HepG2 (cell line): ENCODE measurements at regions not wholly inside any gene's neighbourhood (a gene's known extent, or its start where the extent isn't known, plus 50 kb on each side); places are given as distances from the start of the nearest gene placed in this dataset.
"Not testable (repeated sequence)": the region's sequence is repeated elsewhere in the genome, so short reads cannot be mapped to it uniquely, and the experiment has no call there.

Source experiments
- RAD21 ChIP-seq: fragments of 450-650 bp; formaldehyde crosslinking; IDR thresholded peaks from 2 replicates; pipeline ENCODE4 v1.5.0; 2020; ENCODE audit warnings: mild to moderate bottlenecking
- SMAD1 ChIP-seq: sonication (generic); formaldehyde crosslinking; IDR thresholded peaks from 2 replicates; pipeline ENCODE4 v1.4.0; 2020; ENCODE audit warnings: missing genetic modification reagents, low read depth, mild to moderate bottlenecking, borderline replicate concordance
- SMAD3 ChIP-seq: sonication (generic); formaldehyde crosslinking; IDR thresholded peaks from 2 replicates; pipeline ENCODE4 v1.4.0; 2020; ENCODE audit warnings: missing genetic modification reagents
- TAF1 ChIP-seq: sonication (generic); formaldehyde crosslinking; IDR thresholded peaks from 2 replicates; pipeline ENCODE4 v1.4.0; 2020; ENCODE audit warnings: missing genetic modification reagents
- ZNF251 ChIP-seq: sonication (generic); formaldehyde crosslinking; IDR thresholded peaks from 2 replicates; pipeline ENCODE4 v1.9.0; 2021; ENCODE audit warnings: mild to moderate bottlenecking, missing genetic modification reagents
- ZNF382 ChIP-seq: sonication (generic); formaldehyde crosslinking; IDR thresholded peaks from 2 replicates; pipeline ENCODE4 v1.5.0; 2020; ENCODE audit warnings: missing genetic modification reagents, mild to moderate bottlenecking, borderline replicate concordance
- ZNF567 ChIP-seq: sonication (generic); formaldehyde crosslinking; IDR thresholded peaks from 2 replicates; pipeline ENCODE4 v1.8.1; 2023; ENCODE audit warnings: mild to moderate bottlenecking, missing genetic modification reagents, borderline replicate concordance
- TF ChIP-seq, protein P1 (sequence below): sonication (generic); formaldehyde crosslinking; IDR thresholded peaks from 2 replicates; pipeline ENCODE4 v1.5.0; 2020; ENCODE audit warnings: mild to moderate bottlenecking, missing genetic modification reagents, moderate library complexity
- TF ChIP-seq, protein P2 (sequence below): sonication (generic); formaldehyde crosslinking; IDR thresholded peaks from 2 replicates; pipeline ENCODE4 v1.5.1; 2020; ENCODE audit warnings: mild to moderate bottlenecking, missing genetic modification reagents

- TF ChIP-seq SMAD1 (CRISPR knock-in tag); SMAD3 (CRISPR knock-in tag); ZNF251 (CRISPR knock-in tag); ZNF567 (CRISPR knock-in tag); RAD21 (CRISPR knock-in tag); TAF1; ZNF382 (CRISPR knock-in tag): not testable (repeated sequence)
- TF ChIP-seq, protein P1, sequence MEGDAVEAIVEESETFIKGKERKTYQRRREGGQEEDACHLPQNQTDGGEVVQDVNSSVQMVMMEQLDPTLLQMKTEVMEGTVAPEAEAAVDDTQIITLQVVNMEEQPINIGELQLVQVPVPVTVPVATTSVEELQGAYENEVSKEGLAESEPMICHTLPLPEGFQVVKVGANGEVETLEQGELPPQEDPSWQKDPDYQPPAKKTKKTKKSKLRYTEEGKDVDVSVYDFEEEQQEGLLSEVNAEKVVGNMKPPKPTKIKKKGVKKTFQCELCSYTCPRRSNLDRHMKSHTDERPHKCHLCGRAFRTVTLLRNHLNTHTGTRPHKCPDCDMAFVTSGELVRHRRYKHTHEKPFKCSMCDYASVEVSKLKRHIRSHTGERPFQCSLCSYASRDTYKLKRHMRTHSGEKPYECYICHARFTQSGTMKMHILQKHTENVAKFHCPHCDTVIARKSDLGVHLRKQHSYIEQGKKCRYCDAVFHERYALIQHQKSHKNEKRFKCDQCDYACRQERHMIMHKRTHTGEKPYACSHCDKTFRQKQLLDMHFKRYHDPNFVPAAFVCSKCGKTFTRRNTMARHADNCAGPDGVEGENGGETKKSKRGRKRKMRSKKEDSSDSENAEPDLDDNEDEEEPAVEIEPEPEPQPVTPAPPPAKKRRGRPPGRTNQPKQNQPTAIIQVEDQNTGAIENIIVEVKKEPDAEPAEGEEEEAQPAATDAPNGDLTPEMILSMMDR, result not testable (repeated sequence)
- TF ChIP-seq, protein P2, sequence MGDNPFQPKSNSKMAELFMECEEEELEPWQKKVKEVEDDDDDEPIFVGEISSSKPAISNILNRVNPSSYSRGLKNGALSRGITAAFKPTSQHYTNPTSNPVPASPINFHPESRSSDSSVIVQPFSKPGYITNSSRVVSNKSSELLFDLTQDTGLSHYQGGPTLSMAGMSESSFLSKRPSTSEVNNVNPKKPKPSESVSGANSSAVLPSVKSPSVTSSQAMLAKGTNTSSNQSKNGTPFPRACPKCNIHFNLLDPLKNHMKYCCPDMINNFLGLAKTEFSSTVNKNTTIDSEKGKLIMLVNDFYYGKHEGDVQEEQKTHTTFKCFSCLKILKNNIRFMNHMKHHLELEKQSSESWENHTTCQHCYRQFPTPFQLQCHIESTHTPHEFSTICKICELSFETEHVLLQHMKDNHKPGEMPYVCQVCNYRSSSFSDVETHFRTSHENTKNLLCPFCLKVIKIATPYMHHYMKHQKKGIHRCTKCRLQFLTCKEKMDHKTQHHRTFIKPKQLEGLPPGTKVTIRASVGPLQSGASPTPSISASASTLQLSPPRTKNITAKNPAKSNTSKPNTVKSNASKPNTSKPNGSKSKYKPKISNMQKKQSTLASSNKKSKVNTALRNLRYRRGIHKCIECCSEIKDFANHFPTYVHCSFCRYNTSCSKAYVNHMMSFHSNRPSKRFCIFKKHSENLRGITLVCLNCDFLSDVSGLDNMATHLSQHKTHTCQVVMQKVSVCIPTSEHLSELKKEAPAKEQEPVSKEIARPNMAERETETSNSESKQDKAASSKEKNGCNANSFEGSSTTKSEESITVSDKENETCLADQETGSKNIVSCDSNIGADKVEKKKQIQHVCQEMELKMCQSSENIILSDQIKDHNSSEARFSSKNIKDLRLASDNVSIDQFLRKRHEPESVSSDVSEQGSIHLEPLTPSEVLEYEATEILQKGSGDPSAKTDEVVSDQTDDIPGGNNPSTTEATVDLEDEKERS (CRISPR knock-in tag), result not testable (repeated sequence)
Observed at GRCh38 chr11:46171693-46172092, 50.4 kb upstream of the PHF21A start.
